SK-N-SH (cell line): ENCODE measurements at regions not wholly inside any gene's neighbourhood (a gene's known extent, or its start where the extent isn't known, plus 50 kb on each side); places are given as distances from the start of the nearest gene placed in this dataset.

Experiments
- CTCF ChIA-PET: fragments of 300-600, 350-600 bp; formaldehyde crosslinking; extraction: SDS; loops from one replicate; lab custom pipeline; 2021; lab: Yijun Ruan, JAX
- POLR2A ChIA-PET: fragments of 350-600 bp; sonication (Branson Sonifier 250); formaldehyde crosslinking; extraction: SDS; loops from one replicate; lab custom pipeline; 2020; ENCODE audit warnings: antibody characterized with exemption, inconsistent platforms; lab: Yijun Ruan, JAX
- DNase-seq: peaks from one replicate; pipeline ENCODE4 v3.0.0; 2012
- H2AFZ ChIP-seq: fragments of 200-600 bp; sonication (generic); 2 replicates; pipeline ENCODE4 v1.8.1; 2016; ENCODE audit warnings: antibody characterized with exemption, mild to moderate bottlenecking, low read depth
- H3F3A ChIP-seq: fragments of 200-600 bp; sonication (generic); replicated peaks from 2 replicates; pipeline ENCODE3; 2016; ENCODE audit warnings: antibody characterized with exemption, mild to moderate bottlenecking; ENCODE audit not compliant: insufficient read depth
- H3K27ac ChIP-seq, 2 experiments: fragments of 200-500 bp in 1 of 2; fragments of 200-600 bp in 1 of 2; sonication (Bioruptor generic) in 1 of 2; sonication (generic), shearing (Covaris generic) in 1 of 2; 2 replicates each; pipeline versions ENCODE4 v1.5.1 to v1.6.1; 2014 to 2016; ENCODE audit warnings: low read depth in 2 of 2, inconsistent platforms in 1 of 2, low read length in 1 of 2, mild to moderate bottlenecking in 1 of 2, mixed read lengths in 1 of 2
- H3K27me3 ChIP-seq: fragments of 200-600 bp; sonication (generic), shearing (Covaris generic); 2 replicates; pipeline ENCODE4 v1.6.1; 2016; ENCODE audit warnings: mixed run types; ENCODE audit not compliant: insufficient read depth
- H3K36me3 ChIP-seq, 2 experiments: fragments of 200-500 bp in 1 of 2; fragments of 200-600 bp in 1 of 2; sonication (Bioruptor generic) in 1 of 2; sonication (generic) in 1 of 2; replicated peaks in 1 of 2; 2 replicates each; pipeline versions ENCODE3 to v1.5.1; 2014 to 2016; ENCODE audit warnings: low read length in 1 of 2, mild to moderate bottlenecking in 1 of 2; ENCODE audit not compliant: insufficient read depth in 2 of 2, control insufficient read depth in 1 of 2
- H3K4me1 ChIP-seq, 2 experiments: fragments of 200-500 bp in 1 of 2; fragments of 200-600 bp in 1 of 2; sonication (Bioruptor generic) in 1 of 2; sonication (generic), shearing (Covaris generic) in 1 of 2; 2 replicates each; pipeline versions ENCODE4 v1.5.1 to v1.6.1; 2014 to 2016; ENCODE audit warnings: low read depth in 1 of 2, low read length in 1 of 2, mixed run types in 1 of 2; ENCODE audit not compliant: insufficient read depth in 2 of 2, control insufficient read depth in 1 of 2
- H3K4me2 ChIP-seq: fragments of 200-600 bp; sonication (generic), shearing (Covaris generic); 2 replicates; pipeline ENCODE4 v1.6.1; 2017; ENCODE audit warnings: mixed run types
- H3K4me3 ChIP-seq, 2 experiments: fragments of 200-500 bp in 1 of 2; fragments of 200-600 bp in 1 of 2; sonication (Bioruptor generic) in 1 of 2; sonication (generic), shearing (Covaris generic) in 1 of 2; 2 replicates each; pipeline versions ENCODE4 v1.5.1 to v1.8.1; 2014 to 2016; ENCODE audit warnings: low read depth in 2 of 2, inconsistent platforms in 1 of 2, low read length in 1 of 2, mild to moderate bottlenecking in 1 of 2, mixed read lengths in 1 of 2, moderate library complexity in 1 of 2
- H3K79me2 ChIP-seq: fragments of 200-600 bp; sonication (generic); 2 replicates; pipeline ENCODE4 v1.8.1; 2017; ENCODE audit warnings: mild to moderate bottlenecking; ENCODE audit not compliant: insufficient read depth
- H3K9ac ChIP-seq: fragments of 200-600 bp; sonication (generic); 2 replicates; pipeline ENCODE4 v1.6.1; 2017; ENCODE audit warnings: mixed run types
- H3K9me2 ChIP-seq: fragments of 200-600 bp; sonication (generic); 2 replicates; pipeline ENCODE4 v1.6.1; 2017; ENCODE audit warnings: mixed run types
- H3K9me3 ChIP-seq: fragments of 200-600 bp; sonication (generic); 2 replicates; pipeline ENCODE4 v1.6.1; 2017; ENCODE audit warnings: mixed run types, mild to moderate bottlenecking, moderate library complexity
- H4K20me1 ChIP-seq: fragments of 200-600 bp; sonication (generic); 2 replicates; pipeline ENCODE4 v1.6.1; 2017; ENCODE audit warnings: mild to moderate bottlenecking, mixed run types; ENCODE audit not compliant: insufficient read depth
- EZH2phosphoT487 ChIP-seq: fragments of 200-600 bp; sonication (generic); IDR thresholded peaks from 2 replicates; pipeline ENCODE4 v1.6.1; 2017; ENCODE audit warnings: low read depth, mixed run types, mild to moderate bottlenecking, antibody characterized with exemption, moderate library complexity, borderline replicate concordance
- FOXM1 ChIP-seq: IDR thresholded peaks from 2 replicates; pipeline ENCODE4 v1.4.0; 2012; ENCODE audit warnings: low read depth, mild to moderate bottlenecking
- GATA2 ChIP-seq: sonication (generic); formaldehyde crosslinking; IDR thresholded peaks from 2 replicates; pipeline ENCODE4 v1.5.0; 2020; ENCODE audit warnings: mild to moderate bottlenecking, missing genetic modification reagents
- JUND ChIP-seq: IDR thresholded peaks from 2 replicates; pipeline ENCODE4 v1.4.0; 2012
- MEF2A ChIP-seq: IDR thresholded peaks from 2 replicates; pipeline ENCODE4 v1.4.0; 2012; ENCODE audit warnings: low read depth, borderline replicate concordance
- NRF1 ChIP-seq: IDR thresholded peaks from 2 replicates; pipeline ENCODE4 v1.6.1; 2012; ENCODE audit warnings: low read depth, mild to moderate bottlenecking, low read length
- RAD21 ChIP-seq: IDR thresholded peaks from 2 replicates; pipeline ENCODE4 v1.6.1; 2012; ENCODE audit warnings: mild to moderate bottlenecking, low read length
- RCOR1 ChIP-seq: fragments of 150-350 bp; IDR thresholded peaks from 2 replicates; pipeline ENCODE4 v1.6.1; 2017; ENCODE audit warnings: antibody characterized with exemption, low read length
- RFX5 ChIP-seq: IDR thresholded peaks from 2 replicates; pipeline ENCODE4 v1.6.1; 2012; ENCODE audit warnings: mild to moderate bottlenecking, improper control_type of control experiment, low read length
- TAF1 ChIP-seq: IDR thresholded peaks from 2 replicates; pipeline ENCODE4 v1.6.1; 2012; ENCODE audit warnings: low read depth, mild to moderate bottlenecking, low read length, moderate library complexity, borderline replicate concordance
- TEAD4 ChIP-seq: IDR thresholded peaks from 2 replicates; pipeline ENCODE4 v1.4.0; 2012; ENCODE audit warnings: mild to moderate bottlenecking, borderline replicate concordance; ENCODE audit not compliant: insufficient read depth
- WGBS: methylation state at CpG from one replicate; pipeline ENCODE4 v1.1.6; 2017; ENCODE audit warnings: low lambda C conversion rate; 5-methylcytosine and 5-hydroxymethylcytosine counted together
- TF ChIP-seq, protein P1 (sequence below): IDR thresholded peaks from 2 replicates; pipeline ENCODE4 v1.4.0; 2012; ENCODE audit warnings: low read depth
- TF ChIP-seq, protein P2 (sequence below): fragments of 150-350 bp; IDR thresholded peaks from 2 replicates; pipeline ENCODE4 v1.6.1; 2016; ENCODE audit warnings: mild to moderate bottlenecking, low read depth, low read length

GRCh38 chr11:41971592-41971991 lies 512.1 kb upstream of the LRRC4C start:
- POLR2A ChIA-PET, result no interaction called here
- H3K27me3 ChIP-seq, result no peaks in the 10 kb centered on the region
- WGBS, result 47% methylated on average over 5 of the region's 5 CpGs

DNA sequence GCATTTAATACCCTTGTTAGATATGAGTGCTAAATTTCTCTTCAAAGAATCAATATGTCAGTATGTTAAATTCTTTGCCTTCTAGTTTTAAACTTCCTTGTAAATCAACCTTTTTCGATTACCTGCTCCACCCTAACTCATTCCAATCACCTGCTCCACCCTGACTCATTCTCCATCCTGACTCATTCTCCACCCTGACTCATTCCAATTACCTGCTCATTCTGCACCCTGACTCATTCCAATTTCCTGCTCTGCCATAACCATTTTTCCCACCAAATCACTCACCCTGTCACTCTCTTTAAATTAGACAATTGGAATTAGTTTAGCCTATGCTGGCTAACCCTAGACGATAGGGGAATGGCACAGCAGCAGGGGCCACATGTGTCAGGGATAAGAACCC lies 519.5 kb upstream of the LRRC4C start:
- Histone ChIP-seq H3K4me3 (no peak overlapping the region), H3K4me1 (no peaks in the 10 kb centered on the region), H3K27me3 (no peaks in the 10 kb centered on the region), H3K79me2 (no peaks in the 10 kb centered on the region), H3K36me3 (no peaks in the 10 kb centered on the region), H3K9ac (no peak overlapping the region), H3K9me3 (peaks cover 7% of the 10 kb centered on the region; the same call in 1 of the 2 replicates), H3F3A (no peaks in the 10 kb centered on the region), H3K27ac (no peak overlapping the region), H4K20me1 (no peaks in the 10 kb centered on the region), H2AFZ (no peak overlapping the region), H3K4me2 (no peak overlapping the region), H3K9me2 (no peaks in the 10 kb centered on the region)
- DNase-seq, result no peak
- ChIA-PET CTCF (no interaction called here), POLR2A (no interaction called here)
- 22% methylated on average over 2 of the region's 2 CpGs for WGBS
- no peak for TF ChIP-seq JUND
- no peak for TF ChIP-seq RAD21
- no peak for TF ChIP-seq TAF1
- TF ChIP-seq, protein P1, sequence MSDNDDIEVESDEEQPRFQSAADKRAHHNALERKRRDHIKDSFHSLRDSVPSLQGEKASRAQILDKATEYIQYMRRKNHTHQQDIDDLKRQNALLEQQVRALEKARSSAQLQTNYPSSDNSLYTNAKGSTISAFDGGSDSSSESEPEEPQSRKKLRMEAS, result no peak
- no peak for TF ChIP-seq FOXM1
- TF ChIP-seq, protein P2, sequence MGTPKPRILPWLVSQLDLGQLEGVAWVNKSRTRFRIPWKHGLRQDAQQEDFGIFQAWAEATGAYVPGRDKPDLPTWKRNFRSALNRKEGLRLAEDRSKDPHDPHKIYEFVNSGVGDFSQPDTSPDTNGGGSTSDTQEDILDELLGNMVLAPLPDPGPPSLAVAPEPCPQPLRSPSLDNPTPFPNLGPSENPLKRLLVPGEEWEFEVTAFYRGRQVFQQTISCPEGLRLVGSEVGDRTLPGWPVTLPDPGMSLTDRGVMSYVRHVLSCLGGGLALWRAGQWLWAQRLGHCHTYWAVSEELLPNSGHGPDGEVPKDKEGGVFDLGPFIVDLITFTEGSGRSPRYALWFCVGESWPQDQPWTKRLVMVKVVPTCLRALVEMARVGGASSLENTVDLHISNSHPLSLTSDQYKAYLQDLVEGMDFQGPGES, result no peak
- no peak for TF ChIP-seq MEF2A
- TF ChIP-seq GATA2 (CRISPR knock-in tag), result no peak
- TF ChIP-seq EZH2phosphoT487, result no peak
- no peak for TF ChIP-seq RFX5
- no peak for TF ChIP-seq TEAD4

More at GRCh38 chr11:41971592-41971991, 512.1 kb upstream of the LRRC4C start:
- H4K20me1 ChIP-seq, result no peaks in the 10 kb centered on the region
- H3K9ac ChIP-seq, result no peak overlapping the region
- H3K9me2 ChIP-seq, result 0 out of 2 replicates have a peak, but pooled peaks cover 3% of the 10 kb centered on the region
- H3F3A ChIP-seq, result no peaks in the 10 kb centered on the region
- no peak for DNase-seq
- no peak overlapping the region for H3K27ac ChIP-seq
- CTCF ChIA-PET, result no interaction called here
- no peaks in the 10 kb centered on the region for H3K36me3 ChIP-seq
- peaks cover 8% of the 10 kb centered on the region; the same call in 1 of the 2 replicates for H3K9me3 ChIP-seq
- no peak overlapping the region for H3K4me3 ChIP-seq
- TF ChIP-seq JUND (no peak), FOXM1 (no peak), EZH2phosphoT487 (no peak), NRF1 (no peak), RCOR1 (no peak)
- TF ChIP-seq, protein P1, result no peak
- no peaks in the 10 kb centered on the region for H3K4me1 ChIP-seq
- no peak overlapping the region for H2AFZ ChIP-seq
- no peak overlapping the region for H3K4me2 ChIP-seq
- no peaks in the 10 kb centered on the region for H3K79me2 ChIP-seq
